NT2/D1 (cell line): ENCODE measurements at regions not wholly inside any gene's neighbourhood (a gene's known extent, or its start where the extent isn't known, plus 50 kb on each side); places are given as distances from the start of the nearest gene placed in this dataset.

Source experiments
- YY1 ChIP-seq: IDR thresholded peaks from 2 replicates; pipeline ENCODE4 v1.6.1; 2011; ENCODE audit not compliant: insufficient read length, insufficient read depth
- ZNF274 ChIP-seq: IDR thresholded peaks from 2 replicates; pipeline ENCODE4 v1.6.1; 2011; ENCODE audit warnings: mild to moderate bottlenecking, low read depth, low read length

DNA sequence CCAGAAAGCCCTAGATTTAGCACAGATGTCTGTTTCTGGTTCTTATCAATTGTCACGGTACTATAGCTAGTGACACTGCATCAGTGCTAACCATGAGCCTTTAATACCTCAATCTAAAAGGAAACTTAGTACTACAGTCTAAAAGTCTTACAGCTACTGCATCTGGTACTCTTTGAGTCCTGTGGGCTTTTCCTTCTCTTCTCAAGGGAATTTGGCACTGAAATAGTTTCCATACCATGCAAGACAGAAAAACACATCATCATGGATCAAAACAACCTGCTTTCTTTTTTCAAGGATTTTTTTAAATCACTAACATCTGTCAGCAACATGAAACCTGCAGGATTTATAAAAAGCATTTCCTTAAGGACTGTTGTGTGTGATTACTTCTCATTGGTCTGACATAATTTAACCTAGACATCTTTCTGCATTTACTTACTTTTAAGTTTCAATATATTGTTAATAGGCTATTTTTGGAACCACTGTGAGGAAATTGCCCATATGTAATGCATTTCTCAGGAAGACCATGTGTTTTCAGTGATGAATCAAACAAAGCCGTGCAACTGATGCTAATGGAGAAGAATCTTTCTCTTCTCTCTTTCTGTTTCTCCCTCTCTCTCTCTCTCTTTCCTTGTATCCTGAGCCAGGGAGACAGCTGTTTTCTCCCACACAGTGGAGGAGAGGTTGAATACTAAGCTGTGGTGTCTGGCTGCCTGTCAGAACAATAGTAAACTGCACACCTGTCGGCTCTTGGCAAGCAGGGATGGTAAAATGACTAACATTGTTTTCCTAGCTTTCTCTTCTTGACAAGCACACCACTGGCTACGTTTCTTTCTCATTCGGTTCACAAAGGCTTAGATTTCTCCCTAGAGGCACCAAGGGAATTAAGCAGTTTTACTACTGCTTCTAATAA, 273.4 kb downstream of the CSNK1G3 start:
- TF ChIP-seq YY1 (no peak), ZNF274 (no peak)
